SK-N-SH treated with all-trans-retinoic acid at 6 μM for 48 hours (cell line): ENCODE measurements at regions not wholly inside any gene's neighbourhood (a gene's known extent, or its start where the extent isn't known, plus 50 kb on each side); places are given as distances from the start of the nearest gene placed in this dataset.
"Not testable (repeated sequence)": the region's sequence is repeated elsewhere in the genome, so short reads cannot be mapped to it uniquely, and the experiment has no call there.

Experiments
- ATAC-seq: fragments of 200-7000 bp; cut with Tn5 transposase; 3 replicates; pipeline ENCODE4 v1.9.1; 2020; ENCODE audit warnings: mild to moderate bottlenecking, moderate library complexity

- not testable (repeated sequence) for ATAC-seq
These were observed 53.0 kb upstream of the C1QTNF3 start for GRCh38 chr5:34096033-34096432.

- not testable (repeated sequence) for ATAC-seq
These were observed 56.9 kb upstream of the C1QTNF3 start for GRCh38 chr5:34099891-34100290.

GRCh38 chr5:34101567-34101966 lies 58.6 kb upstream of the C1QTNF3 start:
- ATAC-seq, result not testable (repeated sequence)

GRCh38 chr5:34108897-34109296 lies 65.9 kb upstream of the C1QTNF3 start:
- ATAC-seq, result not testable (repeated sequence)

GRCh38 chr5:34124280-34124679 lies 81.3 kb upstream of the C1QTNF3 start:
- not testable (repeated sequence) for ATAC-seq

- ATAC-seq, result not testable (repeated sequence)
These were observed 82.3 kb upstream of the C1QTNF3 start for GRCh38 chr5:34125354-34125753.

- ATAC-seq, result not testable (repeated sequence)
These were observed 83.7 kb upstream of the C1QTNF3 start for GRCh38 chr5:34126741-34127140.

GRCh38 chr5:34127818-34128217 lies 84.8 kb upstream of the C1QTNF3 start:
- not testable (repeated sequence) for ATAC-seq

- not testable (repeated sequence) for ATAC-seq
These were observed 85.9 kb upstream of the C1QTNF3 start for GRCh38 chr5:34128890-34129289.

- ATAC-seq, result not testable (repeated sequence)
These were observed 112.0 kb upstream of the C1QTNF3 start for GRCh38 chr5:34154988-34155387.

- ATAC-seq, result peak; percentile 95
These were observed 113.8 kb upstream of the C1QTNF3 start for GRCh38 chr5:34156703-34157414.

GRCh38 chr5:34160904-34161303 lies 117.9 kb upstream of the C1QTNF3 start:
- peak; percentile 59 for ATAC-seq

- not testable (repeated sequence) for ATAC-seq
These were observed 128.4 kb upstream of the C1QTNF3 start for GRCh38 chr5:34171398-34171797.

- ATAC-seq, result not testable (repeated sequence)
These were observed 136.6 kb upstream of the C1QTNF3 start for GRCh38 chr5:34179453-34180190.

- not testable (repeated sequence) for ATAC-seq
These were observed 137.2 kb upstream of the C1QTNF3 start for GRCh38 chr5:34180225-34180624.

GRCh38 chr5:34180940-34181614 lies 138.1 kb upstream of the C1QTNF3 start:
- not testable (repeated sequence) for ATAC-seq

- ATAC-seq, result not testable (repeated sequence)
These were observed 142.0 kb upstream of the C1QTNF3 start for GRCh38 chr5:34185005-34185404.

- ATAC-seq, result not testable (repeated sequence)
These were observed 142.6 kb upstream of the C1QTNF3 start for GRCh38 chr5:34185572-34185971.

- not testable (repeated sequence) for ATAC-seq
These were observed 143.1 kb upstream of the C1QTNF3 start for GRCh38 chr5:34186108-34186507.

- not testable (repeated sequence) for ATAC-seq
These were observed 143.9 kb upstream of the C1QTNF3 start for GRCh38 chr5:34186865-34187264.

GRCh38 chr5:34187441-34187840 lies 144.4 kb upstream of the C1QTNF3 start:
- ATAC-seq, result not testable (repeated sequence)

- ATAC-seq, result not testable (repeated sequence)
These were observed 145.2 kb upstream of the C1QTNF3 start for GRCh38 chr5:34188001-34188822.
